ENCODE measurements at regions not wholly inside any gene's neighbourhood (a gene's known extent, or its start where the extent isn't known, plus 50 kb on each side); places are given as distances from the start of the nearest gene placed in this dataset.

DNA sequence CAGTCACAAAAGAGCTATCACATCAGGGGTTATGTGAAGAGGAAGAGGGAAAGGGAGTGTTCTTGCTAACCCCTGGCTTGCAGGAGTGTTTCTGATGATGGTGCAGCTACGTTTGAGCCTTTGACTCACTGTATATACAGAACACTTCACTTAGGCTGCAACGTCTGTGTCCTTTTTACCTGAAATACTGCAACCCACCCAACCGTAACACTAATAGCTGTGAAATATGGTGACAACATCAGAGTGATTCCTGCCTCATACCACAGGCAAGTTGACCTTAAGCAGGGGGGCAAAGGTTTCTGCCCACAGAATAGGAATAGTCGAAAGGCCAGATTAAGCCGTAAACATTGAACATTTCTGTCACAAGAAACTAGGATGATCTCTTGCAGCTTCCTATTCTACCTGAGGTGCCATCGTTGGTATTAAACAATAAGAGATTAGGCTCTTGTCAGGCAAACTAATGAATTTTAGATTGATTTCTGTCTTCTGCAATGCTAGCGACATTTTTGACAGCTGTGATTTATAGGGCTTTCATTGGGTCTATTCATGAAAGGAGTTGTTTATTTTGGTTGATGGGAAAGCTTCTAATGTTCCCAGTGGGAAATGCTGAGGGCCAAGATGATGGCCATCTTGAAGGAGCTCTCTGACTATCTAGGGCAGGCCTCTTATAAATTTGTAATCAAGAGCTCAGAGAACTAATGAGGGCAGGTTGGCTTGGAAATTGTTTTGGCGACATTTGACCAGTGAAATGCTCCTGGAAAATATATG lies 316.8 kb downstream of the PIK3C3 start:
- H3K36me3 Mint-ChIP-seq = no peaks in the 10 kb centered on the region
- H3K27me3 Mint-ChIP-seq = peaks cover 2% of the 10 kb centered on the region
- no peaks in the 10 kb centered on the region for H3K9me3 Mint-ChIP-seq
- no peak overlapping the region for H3K4me3 Mint-ChIP-seq
- H3K27ac Mint-ChIP-seq = no peak overlapping the region
- H3K4me1 Mint-ChIP-seq = no peaks in the 10 kb centered on the region

DNA sequence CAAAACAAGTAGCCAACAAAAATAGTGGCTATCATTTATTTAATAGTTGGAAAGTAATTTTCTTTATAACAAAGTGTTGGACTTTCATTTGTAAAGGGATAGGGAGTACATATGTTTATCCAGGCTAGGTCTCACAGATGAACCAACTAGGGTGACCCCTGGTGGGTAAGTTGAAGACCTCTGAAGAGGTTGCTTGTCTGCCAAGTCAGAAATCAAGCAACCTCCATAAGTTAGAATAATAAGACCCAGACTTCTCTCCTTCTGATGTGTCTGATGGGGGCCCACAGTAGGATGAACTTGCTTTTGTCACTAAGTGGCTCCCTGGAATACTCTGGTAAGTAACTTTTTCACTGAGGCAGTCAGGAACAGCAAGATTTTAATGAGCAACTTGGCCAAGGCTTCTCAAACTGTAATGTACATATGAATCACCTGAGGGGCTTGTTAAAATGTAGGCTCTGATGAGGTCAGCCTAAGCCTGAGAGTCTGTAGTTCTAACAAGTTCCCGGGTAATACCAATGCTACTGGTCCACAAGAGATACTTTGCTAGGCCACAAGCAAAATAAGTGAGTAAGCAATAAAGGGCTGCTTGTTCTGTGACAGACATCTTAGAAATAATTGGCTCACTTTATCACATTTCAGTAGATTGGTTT lies 319.6 kb downstream of the PIK3C3 start:
- Mint-ChIP-seq H3K27ac (no peak overlapping the region), H3K9me3 (no peaks in the 10 kb centered on the region), H3K36me3 (no peaks in the 10 kb centered on the region), H3K4me1 (no peaks in the 10 kb centered on the region), H3K27me3 (no peaks in the 10 kb centered on the region), H3K4me3 (no peak overlapping the region)

- Mint-ChIP-seq H3K4me3 (no peak overlapping the region), H3K27ac (peak overlapping the region in 1 of 3 donors; percentile 67), H3K27me3 (no peaks in the 10 kb centered on the region), H3K4me1 (no peaks in the 10 kb centered on the region), H3K9me3 (no peaks in the 10 kb centered on the region), H3K36me3 (no peaks in the 10 kb centered on the region)
Observed at GRCh38 chr18:42275138-42275535, 320.1 kb downstream of the PIK3C3 start.

DNA sequence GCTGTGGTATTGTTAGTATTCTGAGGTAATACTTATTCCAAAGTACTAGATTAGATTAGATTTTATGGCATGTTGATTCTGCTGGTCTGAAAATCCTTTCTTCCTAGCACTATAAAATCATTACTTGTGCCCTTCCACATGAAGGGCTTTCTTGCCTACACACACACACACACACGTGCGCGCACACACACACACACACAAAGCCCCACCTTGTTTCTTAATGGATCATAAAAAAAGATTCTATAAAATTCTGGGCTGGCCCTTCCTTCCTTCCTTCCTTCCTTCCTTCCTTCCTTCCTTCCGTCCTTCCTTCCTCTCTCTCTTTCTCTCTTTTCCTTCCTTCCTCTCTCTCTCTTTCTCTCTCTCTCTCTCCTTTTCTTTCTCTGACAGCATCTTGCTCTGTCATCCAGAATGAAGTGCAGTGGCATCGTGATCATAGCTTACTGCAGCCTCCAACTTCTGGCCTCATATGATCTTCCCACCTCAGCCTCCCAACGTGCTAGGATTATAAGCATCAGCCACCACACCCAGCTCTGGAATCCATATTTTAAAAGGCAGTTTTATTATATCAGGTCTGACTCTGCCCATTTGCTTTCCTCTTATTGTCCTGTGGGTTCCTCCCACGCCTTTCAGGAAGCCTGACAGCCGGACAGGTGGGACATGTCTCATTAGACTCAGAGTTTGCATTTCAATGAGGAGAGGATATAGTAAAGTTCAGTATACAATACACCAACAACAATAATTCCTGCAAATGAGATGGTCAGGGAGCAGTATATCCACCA lies 321.1 kb downstream of the PIK3C3 start:
- no peaks in the 10 kb centered on the region for H3K27me3 Mint-ChIP-seq

GRCh38 chr18:42281124-42281523 lies 326.1 kb downstream of the PIK3C3 start:
- Mint-ChIP-seq H3K4me3 (no peak overlapping the region), H3K9me3 (peaks cover 0 to 1% (median 0%) of the 10 kb centered on the region in 3 donors), H3K4me1 (no peaks in the 10 kb centered on the region), H3K36me3 (peaks cover 1% of the 10 kb centered on the region), H3K27ac (no peak overlapping the region), H3K27me3 (no peaks in the 10 kb centered on the region)

More for the DNA sequence above, 321.1 kb downstream of the PIK3C3 start:
- H3K36me3 Mint-ChIP-seq = no peaks in the 10 kb centered on the region
- peak overlapping the region in 1 of 3 donors; percentile 26 for H3K27ac Mint-ChIP-seq
- H3K9me3 Mint-ChIP-seq = no peaks in the 10 kb centered on the region
- no peak overlapping the region for H3K4me3 Mint-ChIP-seq
- H3K4me1 Mint-ChIP-seq = no peaks in the 10 kb centered on the region

DNA sequence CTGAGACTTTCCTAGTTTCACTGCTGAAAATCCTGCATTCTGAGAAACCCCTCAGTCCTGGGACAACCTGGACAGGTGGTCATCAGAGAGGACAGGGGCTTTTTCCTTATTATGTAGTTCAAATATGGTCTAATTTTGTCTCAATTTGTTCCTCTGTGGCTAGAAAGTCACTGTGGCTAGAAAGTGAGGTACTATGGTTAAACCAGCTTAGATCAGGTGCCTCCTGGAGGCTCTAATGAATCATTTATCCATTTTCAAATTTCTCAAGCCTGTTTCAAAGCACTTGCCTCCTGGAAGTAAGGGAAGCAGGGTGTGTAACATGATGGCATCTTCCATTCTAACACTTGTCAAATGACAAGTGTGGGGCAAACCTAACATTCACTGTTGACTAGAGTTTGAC lies 326.8 kb downstream of the PIK3C3 start:
- peaks cover 0 to 1% (median 0%) of the 10 kb centered on the region in 3 donors for H3K9me3 Mint-ChIP-seq
- peaks cover 3% of the 10 kb centered on the region for H3K36me3 Mint-ChIP-seq
- H3K4me1 Mint-ChIP-seq = no peaks in the 10 kb centered on the region
- no peak overlapping the region for H3K27ac Mint-ChIP-seq
- H3K27me3 Mint-ChIP-seq = no peaks in the 10 kb centered on the region
- H3K4me3 Mint-ChIP-seq = no peak overlapping the region

GRCh38 chr18:42287047-42287446 lies 332.0 kb downstream of the PIK3C3 start:
- Mint-ChIP-seq H3K9me3 (peaks cover 0 to 1% (median 0%) of the 10 kb centered on the region in 3 donors), H3K36me3 (peaks cover 3% of the 10 kb centered on the region)

GRCh38 chr18:42288129-42288528 lies 333.1 kb downstream of the PIK3C3 start:
- Mint-ChIP-seq H3K27ac (no peak overlapping the region), H3K27me3 (no peaks in the 10 kb centered on the region), H3K4me1 (no peaks in the 10 kb centered on the region), H3K9me3 (peaks cover 0 to 4% (median 1%) of the 10 kb centered on the region in 3 donors), H3K4me3 (no peak overlapping the region), H3K36me3 (peaks cover 3% of the 10 kb centered on the region)

More at GRCh38 chr18:42287047-42287446, 332.0 kb downstream of the PIK3C3 start:
- H3K27me3 Mint-ChIP-seq = no peaks in the 10 kb centered on the region
- H3K4me3 Mint-ChIP-seq = no peak overlapping the region
- no peaks in the 10 kb centered on the region for H3K4me1 Mint-ChIP-seq
- no peak overlapping the region for H3K27ac Mint-ChIP-seq

- Mint-ChIP-seq H3K4me3 (no peak overlapping the region), H3K9me3 (peaks cover 0 to 4% (median 0%) of the 10 kb centered on the region in 3 donors), H3K27me3 (no peaks in the 10 kb centered on the region), H3K27ac (no peak overlapping the region), H3K4me1 (no peaks in the 10 kb centered on the region), H3K36me3 (peaks cover 3% of the 10 kb centered on the region)
Observed at GRCh38 chr18:42289526-42289925, 334.5 kb downstream of the PIK3C3 start.

DNA sequence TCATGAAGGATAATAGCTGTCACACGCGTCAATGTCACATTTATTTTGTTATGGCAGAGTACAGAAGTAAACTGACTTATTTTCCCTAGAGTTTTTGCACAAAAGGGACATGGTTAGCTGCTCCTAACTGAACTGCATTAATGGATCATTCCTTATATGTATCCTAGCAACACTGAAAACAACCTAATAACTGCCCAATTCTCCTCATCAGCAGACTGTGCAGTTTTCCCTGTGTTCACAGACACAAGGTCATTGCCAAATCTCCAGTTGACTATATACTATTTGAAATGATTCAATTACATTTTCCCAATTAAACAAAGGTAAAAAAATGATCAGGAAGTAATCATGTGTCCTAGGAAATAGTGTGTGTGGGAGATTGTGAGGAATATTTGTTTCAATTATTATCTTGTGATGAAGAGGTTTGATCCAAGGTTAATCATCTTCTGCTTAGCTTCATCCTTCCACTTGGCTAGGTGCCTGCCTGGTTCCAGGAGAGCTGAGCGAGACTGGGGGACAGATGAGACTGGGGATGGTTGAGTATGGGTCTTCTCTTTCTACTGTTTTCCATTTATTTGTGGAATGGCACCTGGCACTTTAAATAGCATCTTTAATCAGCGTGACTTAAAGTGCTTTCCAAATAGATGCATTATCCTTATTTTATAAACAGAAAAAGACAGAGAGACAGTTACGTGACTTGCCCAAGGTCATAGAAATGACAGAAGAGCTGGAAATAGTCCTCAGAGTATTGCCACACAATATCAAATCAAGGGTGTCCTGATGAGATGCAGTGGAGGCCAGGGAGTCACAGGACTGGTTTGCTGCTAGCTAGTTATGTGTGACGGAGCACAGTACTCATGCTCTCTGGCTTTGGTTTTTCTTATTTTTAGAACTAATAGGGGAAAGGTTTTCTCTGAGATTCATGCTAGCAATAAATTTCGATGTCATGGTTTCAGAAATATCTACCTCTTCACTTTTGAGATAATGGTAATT lies 335.6 kb downstream of the PIK3C3 start:
- no peak overlapping the region for H3K4me3 Mint-ChIP-seq
- H3K36me3 Mint-ChIP-seq = peaks cover 3% of the 10 kb centered on the region
- no peaks in the 10 kb centered on the region for H3K4me1 Mint-ChIP-seq
- peaks cover 0 to 4% (median 0%) of the 10 kb centered on the region in 3 donors for H3K9me3 Mint-ChIP-seq
- H3K27ac Mint-ChIP-seq = no peak overlapping the region
- H3K27me3 Mint-ChIP-seq = no peaks in the 10 kb centered on the region

DNA sequence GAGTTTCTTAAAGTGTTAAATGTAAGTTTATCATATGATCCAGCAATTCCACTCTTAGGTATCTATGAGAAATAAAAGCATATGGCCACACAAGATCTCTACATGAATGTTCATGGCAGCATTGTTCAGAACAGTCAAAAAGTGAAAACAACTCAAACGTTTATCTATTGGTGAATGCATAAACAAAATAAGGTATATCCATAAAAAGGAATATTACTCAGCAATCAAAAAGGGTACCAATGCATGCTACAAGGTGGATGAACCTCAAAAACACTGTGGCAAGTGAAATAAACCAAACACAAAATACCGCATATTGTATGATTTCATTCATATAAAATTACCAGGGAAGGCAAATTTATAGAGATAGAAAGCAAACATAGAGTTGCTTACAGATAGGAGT lies 337.6 kb downstream of the PIK3C3 start:
- peaks cover 0 to 4% (median 0%) of the 10 kb centered on the region in 3 donors for H3K9me3 Mint-ChIP-seq
- H3K27me3 Mint-ChIP-seq = no peaks in the 10 kb centered on the region
- no peaks in the 10 kb centered on the region for H3K36me3 Mint-ChIP-seq
- no peak overlapping the region for H3K4me3 Mint-ChIP-seq
- H3K4me1 Mint-ChIP-seq = no peaks in the 10 kb centered on the region
- no peak overlapping the region for H3K27ac Mint-ChIP-seq

DNA sequence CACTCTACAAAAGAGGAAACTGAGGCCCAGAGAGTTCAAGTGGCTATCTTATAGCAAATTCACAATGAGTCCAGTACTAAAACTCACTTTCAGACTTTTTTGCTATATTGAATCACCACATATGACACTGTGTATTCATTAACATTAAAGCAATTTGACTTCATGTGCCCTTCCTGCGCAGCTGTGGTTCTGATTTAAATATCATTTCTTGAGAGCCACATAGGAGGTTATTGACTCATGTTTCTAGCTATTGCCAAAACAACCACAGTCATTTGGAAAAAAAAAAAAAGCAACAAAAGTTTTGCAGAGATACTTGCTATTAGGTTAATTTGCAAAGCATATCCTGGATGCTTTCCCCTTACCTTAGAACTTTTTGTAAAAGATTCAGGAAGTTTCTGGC lies 341.2 kb downstream of the PIK3C3 start:
- Mint-ChIP-seq H3K36me3 (no peaks in the 10 kb centered on the region), H3K27ac (no peak overlapping the region), H3K4me1 (no peaks in the 10 kb centered on the region), H3K9me3 (peaks cover 0 to 4% (median 0%) of the 10 kb centered on the region in 3 donors), H3K4me3 (no peak overlapping the region), H3K27me3 (peaks cover 2% of the 10 kb centered on the region)

DNA sequence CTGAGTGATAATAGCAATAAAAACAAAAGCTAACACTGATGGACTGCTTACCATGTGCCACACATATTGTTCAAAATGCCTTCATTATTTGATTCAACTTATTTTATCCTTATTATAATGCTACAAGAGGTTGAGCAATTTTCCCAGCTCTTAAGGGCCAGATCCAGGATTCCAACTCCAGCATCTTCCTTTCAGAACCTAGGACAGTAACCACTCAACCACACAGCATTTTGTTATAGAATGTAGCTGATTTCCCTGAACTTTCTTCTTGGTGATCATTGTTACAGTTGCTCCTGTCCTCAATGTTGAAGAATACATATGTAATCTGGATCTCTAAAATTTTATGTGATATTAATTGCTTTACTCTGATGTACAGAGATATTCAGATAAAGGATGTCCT lies 341.7 kb downstream of the PIK3C3 start:
- peaks cover 0 to 4% (median 0%) of the 10 kb centered on the region in 3 donors for H3K9me3 Mint-ChIP-seq
- no peaks in the 10 kb centered on the region for H3K36me3 Mint-ChIP-seq
- H3K27me3 Mint-ChIP-seq = peaks cover 2% of the 10 kb centered on the region
- no peak overlapping the region for H3K27ac Mint-ChIP-seq
- no peaks in the 10 kb centered on the region for H3K4me1 Mint-ChIP-seq
- H3K4me3 Mint-ChIP-seq = no peak overlapping the region
